ENCODE measurements at regions not wholly inside any gene's neighbourhood (a gene's known extent, or its start where the extent isn't known, plus 50 kb on each side); places are given as distances from the start of the nearest gene placed in this dataset.
"Not testable (repeated sequence)": the region's sequence is repeated elsewhere in the genome, so short reads cannot be mapped to it uniquely, and the experiment has no call there.

DNA sequence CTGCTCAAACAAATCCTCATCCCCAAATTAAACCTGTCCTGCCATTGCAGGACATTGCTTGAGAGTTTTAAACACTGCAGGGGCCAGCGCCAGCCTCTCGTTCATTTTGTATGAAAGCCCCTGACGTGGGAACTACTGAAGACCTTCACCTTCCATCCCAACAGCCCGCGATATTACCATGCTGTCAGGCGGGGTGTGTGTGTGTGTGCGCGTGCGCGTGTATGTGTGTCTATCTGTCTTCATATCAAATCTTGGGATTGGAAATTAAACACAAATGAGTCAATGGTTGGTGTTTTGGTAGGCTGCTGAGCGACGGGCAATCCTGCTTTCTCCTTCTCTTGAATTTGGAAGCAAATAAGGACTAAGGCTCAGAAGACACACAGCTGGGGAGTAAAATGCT is 776.9 kb downstream of the TBC1D22A start:
- peak; percentile 29 for DNase-seq (ENCODE audit: low spot score)
- intact Hi-C loops (cut with DNase I): no loop called here

DNA sequence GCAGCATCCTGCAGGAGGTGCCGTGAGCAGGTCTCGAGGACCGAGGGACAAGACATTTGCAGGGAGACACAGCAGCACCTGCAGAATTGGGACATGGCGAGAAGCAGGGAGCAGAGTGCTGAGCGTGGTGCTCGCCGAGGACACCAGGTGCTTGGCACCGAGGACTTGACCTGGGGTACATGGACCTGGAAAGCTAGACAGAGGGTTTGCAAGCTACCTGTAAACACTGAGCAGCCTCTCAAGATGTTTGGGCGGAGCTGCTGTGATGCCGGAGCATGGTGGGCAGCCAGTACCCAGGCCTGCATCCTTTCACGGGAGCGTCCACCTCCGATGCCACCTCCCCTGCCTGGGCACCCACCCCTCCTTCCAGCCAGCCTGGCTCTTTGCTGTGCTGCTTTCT is 773.2 kb downstream of the TBC1D22A start:
- intact Hi-C loops (cut with DNase I): no loop called here
- DNase-seq (ENCODE audit: low spot score): peak; percentile 56

- DNase-seq (ENCODE audit: low spot score): no peak
- intact Hi-C loops (cut with DNase I): no loop called here
Observed at GRCh38 chr22:47534804-47535410, 772.5 kb downstream of the TBC1D22A start.

DNA sequence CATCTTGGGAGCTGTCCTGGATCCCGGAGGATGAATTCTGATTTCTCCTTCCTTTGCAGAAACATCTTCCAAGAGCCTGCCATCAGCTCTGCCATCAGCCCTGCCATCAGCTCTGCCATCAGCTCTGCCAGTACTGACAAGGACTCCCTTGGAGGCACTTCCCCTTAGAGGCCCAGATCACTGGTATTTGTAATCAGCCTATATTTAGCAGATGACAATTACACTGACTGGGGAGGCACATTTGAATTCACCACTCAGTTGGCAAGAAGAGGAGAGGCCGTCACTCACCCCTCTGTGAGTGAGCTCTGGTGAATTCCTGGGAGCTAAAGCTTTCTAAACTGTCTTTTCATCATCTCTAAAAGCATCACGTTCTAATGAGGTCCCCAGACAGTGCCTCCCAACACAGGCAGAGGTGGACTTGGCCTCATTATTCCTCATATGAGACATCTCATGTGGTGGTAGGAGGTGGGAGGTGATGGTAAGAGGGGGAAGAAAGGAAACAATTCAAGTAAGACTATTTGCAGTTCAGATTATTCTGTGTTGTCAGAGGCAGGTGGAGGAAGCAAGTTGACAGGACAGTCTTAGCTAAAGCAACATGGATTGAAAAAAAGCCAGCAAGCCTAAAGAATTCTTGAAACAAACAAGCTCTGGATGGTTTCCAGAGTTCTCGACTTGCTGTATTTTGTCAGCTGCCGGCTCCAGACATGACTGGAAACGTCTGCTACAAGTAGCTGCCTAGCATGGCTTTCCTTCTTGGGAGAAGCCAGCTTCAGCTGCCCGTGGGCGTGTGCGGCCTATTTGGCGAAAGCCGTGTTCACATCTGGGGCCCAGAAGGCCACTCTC is 771.7 kb downstream of the TBC1D22A start:
- peak; percentile 56 for DNase-seq (ENCODE audit: low spot score)

DNA sequence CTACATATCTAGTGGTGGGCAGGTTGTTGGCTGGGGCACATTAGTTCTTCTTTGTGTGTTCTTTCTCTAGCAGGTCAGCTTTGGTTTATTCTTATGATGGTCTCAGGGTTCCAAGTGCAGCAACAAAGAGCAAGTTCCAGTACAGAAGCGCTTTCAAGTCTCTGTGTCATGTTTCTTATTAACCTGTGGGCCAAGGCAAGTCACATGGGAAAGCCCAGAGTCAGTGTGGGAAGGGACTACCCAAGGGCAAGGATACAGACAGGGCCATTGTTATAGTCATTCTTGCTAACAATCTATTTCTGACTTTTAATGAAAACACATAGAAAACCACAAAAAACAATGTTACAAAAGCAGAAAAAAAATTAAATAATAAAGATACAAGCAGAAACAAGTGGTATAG is 754.6 kb downstream of the TBC1D22A start:
- DNase-seq (ENCODE audit: low spot score): no peak
- intact Hi-C loops (cut with DNase I): no loop called here

More for the DNA sequence above, 771.7 kb downstream of the TBC1D22A start:
- intact Hi-C loops (cut with DNase I): no loop called here

- intact Hi-C loops (cut with DNase I): no loop called here
- DNase-seq (ENCODE audit: low spot score): no peak
Observed at GRCh38 chr22:47515384-47516125, 753.1 kb downstream of the TBC1D22A start.

DNA sequence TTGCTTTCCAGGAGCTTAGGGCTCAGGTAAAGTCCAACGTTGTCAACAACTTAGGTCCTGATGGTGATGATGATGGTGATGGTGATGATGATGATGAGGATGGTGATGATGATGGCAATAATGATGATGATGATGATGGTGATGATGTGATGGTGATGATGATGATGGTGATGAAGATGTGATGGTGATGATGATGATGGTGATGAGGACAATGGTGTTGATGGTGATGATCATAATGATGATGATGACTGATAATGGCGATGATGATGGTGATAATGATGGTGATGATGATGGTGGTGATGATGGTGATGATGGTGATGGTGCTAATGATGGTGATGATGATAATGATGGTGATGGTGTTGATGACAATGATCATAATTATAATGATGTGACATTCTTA is 750.2 kb downstream of the TBC1D22A start:
- intact Hi-C loops (cut with DNase I): no loop called here
- no peak for DNase-seq (ENCODE audit: low spot score)

DNA sequence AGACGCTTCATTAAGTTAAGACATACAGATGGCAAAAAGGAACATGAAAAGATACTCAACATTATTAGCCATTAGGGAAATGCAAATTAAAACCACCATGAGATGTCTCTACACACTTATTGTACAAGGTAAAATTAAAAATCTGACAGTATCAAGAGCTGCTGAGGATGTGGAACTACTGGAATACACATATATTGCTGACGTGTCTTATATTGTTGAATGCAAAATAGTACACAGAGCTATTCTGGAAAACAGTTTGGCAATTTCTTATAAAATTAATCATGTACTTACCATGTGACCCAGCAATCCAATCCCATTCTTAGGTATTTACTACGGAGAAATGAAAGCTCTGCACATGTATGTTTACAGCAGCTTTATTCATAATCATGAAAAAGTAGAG is 742.5 kb downstream of the TBC1D22A start:
- DNase-seq (ENCODE audit: low spot score): no peak
- intact Hi-C loops (cut with DNase I): no loop called here

- DNase-seq (ENCODE audit: low spot score): no peak
- intact Hi-C loops (cut with DNase I): no loop called here
Observed at GRCh38 chr22:47498969-47499495, 736.6 kb downstream of the TBC1D22A start.

DNA sequence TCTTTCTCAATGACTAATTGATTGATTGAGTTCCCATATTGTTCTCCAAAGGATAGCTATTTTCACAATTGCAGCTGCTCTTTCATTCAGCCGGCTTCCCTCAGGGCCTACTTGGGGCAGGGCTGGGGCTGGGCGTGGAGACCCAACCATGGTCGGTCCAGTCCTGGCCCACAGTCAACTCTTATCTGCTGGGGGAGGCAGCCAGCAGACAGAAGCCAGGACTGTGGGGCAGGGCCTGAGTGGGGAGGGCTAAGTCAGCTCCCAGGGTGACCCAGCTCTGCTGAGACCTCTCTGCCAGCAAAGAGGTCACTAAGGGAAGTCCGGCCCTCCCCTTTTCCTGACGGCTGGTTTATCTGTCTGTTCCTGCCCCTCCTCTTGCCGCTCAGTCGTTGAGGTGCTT is 735.2 kb downstream of the TBC1D22A start:
- no peak for DNase-seq (ENCODE audit: low spot score)
- intact Hi-C loops (cut with DNase I): no loop called here

DNA sequence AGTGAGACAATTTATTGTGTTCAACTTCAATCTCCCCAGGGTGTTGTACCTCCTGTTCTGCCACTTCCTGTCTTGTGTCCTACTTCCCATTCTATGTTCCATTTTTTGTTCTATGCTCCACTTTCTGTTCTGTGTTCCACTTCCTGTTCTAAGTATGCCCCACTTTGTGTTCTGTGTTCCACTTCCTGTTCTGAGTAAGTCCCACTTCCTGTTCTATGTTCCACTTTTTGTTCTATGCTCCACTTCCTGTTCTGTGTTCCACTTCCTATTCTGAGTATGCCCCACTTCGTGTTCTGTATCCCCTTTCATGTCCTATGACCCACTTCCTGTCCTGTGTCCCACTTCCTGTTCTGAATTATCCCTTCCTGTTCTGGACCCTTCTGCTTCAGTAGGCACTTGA is 732.7 kb downstream of the TBC1D22A start:
- no peak for DNase-seq (ENCODE audit: low spot score)
- intact Hi-C loops (cut with DNase I): no loop called here

GRCh38 chr22:47488131-47488530 is 725.7 kb downstream of the TBC1D22A start:
- intact Hi-C loops (cut with DNase I); DNase-seq (ENCODE audit: low spot score): not testable (repeated sequence)

DNA sequence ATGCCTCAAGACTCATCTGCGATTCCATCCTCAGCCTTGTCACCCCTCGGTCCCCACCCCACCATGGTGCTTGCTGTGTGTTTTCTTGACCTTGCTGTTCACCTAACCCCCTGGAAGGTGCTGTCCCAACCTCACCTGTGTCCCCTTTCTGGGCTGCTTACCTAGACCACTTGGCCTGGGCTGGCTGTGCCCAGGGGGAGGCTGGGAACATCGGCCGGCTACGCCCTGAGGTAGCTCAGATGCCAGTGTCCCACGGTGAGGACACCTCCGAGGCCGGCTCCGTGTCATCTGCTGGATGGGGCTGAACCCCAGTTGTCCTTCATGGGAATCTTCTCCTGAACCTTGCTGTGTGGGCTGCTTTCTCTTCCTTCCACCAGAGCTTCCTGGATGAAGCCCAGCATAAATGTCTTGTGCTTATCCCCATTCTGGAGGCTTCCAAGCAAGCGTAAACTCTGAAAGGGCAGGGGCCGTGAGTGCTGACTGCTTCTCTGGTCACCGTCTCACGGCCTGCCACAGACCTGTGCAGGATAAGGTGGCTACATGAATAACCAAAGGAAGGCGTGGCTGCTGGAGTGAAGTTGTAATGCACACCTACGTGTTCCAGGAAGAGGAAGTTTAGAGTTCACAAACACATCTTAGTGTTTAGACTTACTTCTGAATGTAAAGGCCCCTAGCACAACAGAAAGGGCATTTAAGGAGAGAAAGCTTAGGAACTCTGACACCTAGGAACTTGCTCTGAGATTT is 724.3 kb downstream of the TBC1D22A start:
- intact Hi-C loops (cut with DNase I): no loop called here
- DNase-seq (ENCODE audit: low spot score): no peak

- no peak for DNase-seq (ENCODE audit: low spot score)
Observed at GRCh38 chr22:47484960-47485569, 722.6 kb downstream of the TBC1D22A start.

DNA sequence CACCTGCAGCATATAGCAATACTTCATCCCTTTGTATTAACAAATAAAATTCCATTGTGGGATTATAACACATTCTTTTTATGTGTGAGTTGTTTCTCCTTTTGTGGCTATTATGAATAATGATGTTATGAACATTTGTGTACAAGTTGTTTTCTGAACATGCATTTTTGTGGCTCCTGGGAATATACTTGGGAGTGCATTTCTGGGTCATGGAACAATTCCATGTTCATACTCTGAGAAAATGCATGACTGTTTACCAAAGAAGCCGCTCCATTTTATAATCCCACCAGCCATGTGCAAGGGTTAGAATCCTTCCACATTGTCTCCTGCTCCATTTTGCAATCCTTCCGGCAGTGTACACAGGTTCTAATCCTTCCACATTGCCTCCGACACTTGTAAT is 713.8 kb downstream of the TBC1D22A start:
- DNase-seq (ENCODE audit: low spot score): no peak
- intact Hi-C loops (cut with DNase I): no loop called here

More at GRCh38 chr22:47484960-47485569, 722.6 kb downstream of the TBC1D22A start:
- intact Hi-C loops (cut with DNase I): no loop called here

GRCh38 chr22:47474895-47475294 is 712.4 kb downstream of the TBC1D22A start:
- no peak for DNase-seq (ENCODE audit: low spot score)
- intact Hi-C loops (cut with DNase I): no loop called here

GRCh38 chr22:47474464-47474863 is 712.0 kb downstream of the TBC1D22A start:
- intact Hi-C loops (cut with DNase I): no loop called here
- DNase-seq (ENCODE audit: low spot score): no peak

- no peak for DNase-seq (ENCODE audit: low spot score)
- intact Hi-C loops (cut with DNase I): no loop called here
Observed at GRCh38 chr22:47472636-47473035, 710.2 kb downstream of the TBC1D22A start.

- DNase-seq (ENCODE audit: low spot score): no peak
- intact Hi-C loops (cut with DNase I): no loop called here
Observed at GRCh38 chr22:47471406-47471805, 709.0 kb downstream of the TBC1D22A start.
